ENCODE measurements at regions not wholly inside any gene's neighbourhood (a gene's known extent, or its start where the extent isn't known, plus 50 kb on each side); places are given as distances from the start of the nearest gene placed in this dataset.

DNA sequence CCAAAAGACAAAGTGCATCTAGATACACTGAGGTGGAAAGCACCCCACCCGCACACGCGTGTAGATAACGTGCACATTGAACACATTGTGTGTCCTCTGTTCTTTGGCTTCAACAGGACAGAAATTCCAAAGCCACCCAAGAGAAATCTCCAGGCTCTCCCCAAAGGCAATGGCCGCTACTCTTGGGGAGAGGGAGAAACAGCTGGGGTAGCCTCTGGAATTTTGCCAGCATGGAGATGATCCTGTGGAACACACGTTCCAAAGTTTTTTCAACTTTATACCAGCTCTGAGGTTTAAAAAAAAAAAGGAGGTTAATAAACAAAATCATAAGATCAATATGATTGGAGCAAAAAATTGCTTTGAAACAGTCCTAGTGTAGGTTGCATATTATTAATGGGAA, 63.0 kb upstream of the CD82 start:
- TF ChIP-seq CTCF (IDR thresholded peaks at IDR 0.05 in 2 of 3, conservative IDR thresholded peaks at IDR 0.05 in 1 of 3; ENCODE audit: borderline replicate concordance in 1 of 3, insufficient read depth in 1 of 3, low read depth in 2 of 3, low read length in 2 of 3), result no peak
- no peak for TF ChIP-seq ZBTB33 (IDR thresholded peaks at IDR 0.05; ENCODE audit: extremely low read depth, insufficient replicate concordance, low read length)
- no peak for TF ChIP-seq RAD21 (IDR thresholded peaks at IDR 0.05; ENCODE audit: low read depth)
- TF ChIP-seq JUND (IDR thresholded peaks at IDR 0.05), result no peak
- TF ChIP-seq POLR2A (IDR thresholded peaks at IDR 0.05; ENCODE audit: borderline replicate concordance, extremely low read depth, insufficient read depth, insufficient read length), result no peak
- no peak for TF ChIP-seq EZH2 (IDR thresholded peaks at IDR 0.05)
- no peak for TF ChIP-seq FOSL1 (IDR thresholded peaks at IDR 0.05; ENCODE audit: low read depth)
- TF ChIP-seq, protein P1, sequence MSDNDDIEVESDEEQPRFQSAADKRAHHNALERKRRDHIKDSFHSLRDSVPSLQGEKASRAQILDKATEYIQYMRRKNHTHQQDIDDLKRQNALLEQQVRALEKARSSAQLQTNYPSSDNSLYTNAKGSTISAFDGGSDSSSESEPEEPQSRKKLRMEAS (IDR thresholded peaks at IDR 0.05), result no peak
- no peak for TF ChIP-seq YY1 (IDR thresholded peaks at IDR 0.05; ENCODE audit: extremely low read depth, insufficient replicate concordance, low read depth, low read length)
- no peak for TF ChIP-seq TCF7L2 (IDR thresholded peaks at IDR 0.05; ENCODE audit: borderline replicate concordance, extremely low read depth, insufficient read depth, insufficient read length)
- TF ChIP-seq REST (IDR thresholded peaks at IDR 0.05; ENCODE audit: low read depth), result no peak
- TF ChIP-seq ATF3 (IDR thresholded peaks at IDR 0.05), result no peak
- no peak for TF ChIP-seq EZH2phosphoT487 (IDR thresholded peaks at IDR 0.05; ENCODE audit: borderline replicate concordance)

Data from HCT116 (cell line).